ENCODE measurements at regions not wholly inside any gene's neighbourhood (a gene's known extent, or its start where the extent isn't known, plus 50 kb on each side); places are given as distances from the start of the nearest gene placed in this dataset.

GRCh38 chr14:58697930-58698642, 60.3 kb downstream of the DACT1 start:
- H3K4me3 ChIP-seq (ENCODE audit: low read length): no peak overlapping the region
- no peak for TF ChIP-seq ZNF274 (IDR thresholded peaks at IDR 0.05; ENCODE audit: low read depth, low read length)

DNA sequence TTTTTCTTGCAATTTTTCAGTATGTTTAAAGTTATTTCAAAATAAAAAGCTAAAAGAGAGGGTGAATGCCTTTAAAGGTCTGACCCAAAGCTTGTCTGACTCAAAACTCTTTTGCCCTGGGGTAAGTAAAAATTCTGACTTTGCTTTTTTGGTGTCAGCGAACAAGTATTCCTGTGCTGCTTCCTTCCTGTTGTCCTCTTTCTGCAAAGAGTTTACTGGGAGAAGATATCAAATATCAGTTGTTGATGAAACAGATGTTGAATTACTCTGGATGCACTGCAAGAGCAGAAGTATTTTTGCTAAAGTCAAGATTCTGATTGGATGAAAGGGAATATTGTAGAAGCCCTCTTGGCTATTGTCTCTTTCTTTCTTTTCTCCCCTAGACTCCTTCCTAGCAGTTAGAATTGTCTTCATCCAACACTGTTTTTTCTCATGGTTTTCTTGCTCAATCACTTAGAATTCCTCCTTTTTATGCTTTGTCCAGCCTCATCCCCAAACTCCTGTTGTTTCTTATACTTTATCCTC, 62.0 kb downstream of the DACT1 start:
- no peak for TF ChIP-seq ZNF274 (IDR thresholded peaks at IDR 0.05; ENCODE audit: low read depth, low read length)
- H3K4me3 ChIP-seq (ENCODE audit: low read length): no peak overlapping the region

- TF ChIP-seq ZNF274 (IDR thresholded peaks at IDR 0.05; ENCODE audit: low read depth, low read length): no peak
- no peak overlapping the region for H3K4me3 ChIP-seq (ENCODE audit: low read length)
Measured at GRCh38 chr14:58701156-58701555, 63.4 kb downstream of the DACT1 start.

DNA sequence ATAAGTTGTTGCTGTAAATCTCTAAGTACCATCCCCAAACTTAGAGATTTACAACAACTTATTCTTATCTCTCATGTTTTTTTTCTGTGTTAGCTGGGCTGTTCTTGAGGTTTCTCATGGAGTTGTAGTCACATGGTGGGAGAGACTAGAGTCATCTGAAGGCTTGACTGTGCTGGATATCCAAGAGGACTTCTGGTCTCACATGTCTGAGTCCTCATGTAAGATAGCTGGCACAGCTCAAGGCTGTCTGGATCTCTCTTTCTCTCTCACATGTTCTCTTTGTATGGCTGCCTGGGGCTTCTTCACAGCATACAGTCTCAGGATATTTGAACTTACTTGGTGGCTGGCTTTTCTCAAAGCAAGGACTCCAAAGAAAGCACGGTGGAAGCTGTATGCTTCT, 63.8 kb downstream of the DACT1 start:
- H3K4me3 ChIP-seq (ENCODE audit: low read length): no peak overlapping the region

DNA sequence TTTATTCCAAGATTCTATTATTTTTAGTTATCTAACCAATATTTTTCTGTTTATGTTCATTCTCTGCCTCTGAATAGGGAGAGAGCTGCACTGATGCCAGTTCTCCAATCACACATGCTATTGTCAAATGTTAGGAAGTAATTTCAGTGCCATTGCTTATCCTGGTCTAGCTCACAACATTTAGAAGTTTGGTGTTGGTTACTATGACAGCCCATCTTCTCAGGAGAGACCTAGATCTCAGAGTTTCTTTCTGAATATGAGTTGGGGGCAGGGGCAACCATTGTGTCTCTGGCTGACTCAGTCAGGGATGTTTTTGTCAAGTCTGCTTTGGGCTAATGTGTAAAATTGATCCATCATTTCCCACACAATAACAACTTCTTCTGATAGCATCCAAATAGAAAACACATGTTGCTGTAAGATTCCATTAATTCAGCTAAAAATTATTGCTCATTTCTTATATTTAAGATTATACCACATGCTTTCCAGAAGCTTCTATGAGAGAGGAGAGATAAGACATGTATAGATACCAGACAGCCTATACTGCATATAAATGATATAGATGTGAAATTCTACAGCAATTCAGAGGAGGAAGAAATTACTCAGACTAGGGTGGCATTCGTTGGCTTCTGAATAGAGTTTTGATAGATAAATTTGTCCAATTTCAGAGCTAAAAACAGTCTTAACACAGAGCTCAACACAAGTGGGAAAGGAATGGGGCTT, 64.8 kb downstream of the DACT1 start:
- no peak for TF ChIP-seq ZNF274 (IDR thresholded peaks at IDR 0.05; ENCODE audit: low read depth, low read length)
- no peak overlapping the region for H3K4me3 ChIP-seq (ENCODE audit: low read length)

More for the DNA sequence above, 63.8 kb downstream of the DACT1 start:
- TF ChIP-seq ZNF274 (IDR thresholded peaks at IDR 0.05; ENCODE audit: low read depth, low read length): no peak

GRCh38 chr14:58703161-58703506, 65.4 kb downstream of the DACT1 start:
- no peak for TF ChIP-seq ZNF274 (IDR thresholded peaks at IDR 0.05; ENCODE audit: low read depth, low read length)
- no peak overlapping the region for H3K4me3 ChIP-seq (ENCODE audit: low read length)

DNA sequence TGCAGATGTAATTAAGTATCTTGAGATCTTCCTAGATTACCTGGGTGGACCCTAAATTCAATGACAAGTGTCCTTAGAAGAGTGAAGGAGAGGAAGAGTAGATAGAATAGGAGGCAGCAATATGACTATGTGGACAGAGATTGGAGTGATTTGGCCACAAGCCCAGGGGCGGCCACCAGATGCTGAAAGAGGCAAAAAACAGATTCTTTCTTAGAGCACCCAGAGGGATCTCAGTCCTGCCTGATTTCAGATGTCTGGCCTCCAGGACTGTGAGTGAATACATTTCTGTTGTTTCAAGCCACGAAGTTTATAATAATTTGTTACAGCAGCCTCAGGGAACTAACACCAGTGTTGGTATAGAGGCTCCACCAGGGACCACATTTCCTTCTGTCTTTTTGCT, 67.3 kb downstream of the DACT1 start:
- H3K4me3 ChIP-seq (ENCODE audit: low read length): no peak overlapping the region
- no peak for TF ChIP-seq ZNF274 (IDR thresholded peaks at IDR 0.05; ENCODE audit: low read depth, low read length)

DNA sequence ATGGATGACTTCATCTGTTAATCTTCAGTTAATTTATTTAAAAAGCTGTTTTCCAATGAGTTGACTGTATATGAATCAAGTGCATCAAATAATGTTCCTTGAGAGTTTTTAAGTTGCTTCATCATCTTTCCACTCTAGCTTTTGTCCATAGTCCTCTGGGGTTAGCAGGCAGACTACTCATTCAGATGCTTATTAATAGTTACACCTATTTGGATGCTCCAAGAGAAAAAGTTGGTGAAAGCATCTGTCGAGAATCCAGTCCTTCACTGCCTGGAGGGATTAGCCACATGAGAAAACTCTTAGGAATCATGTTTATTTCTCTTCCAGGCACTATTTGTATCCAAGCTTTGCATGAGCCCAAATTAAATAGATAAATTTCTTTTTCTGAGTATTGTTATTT, 70.2 kb downstream of the DACT1 start:
- H3K4me3 ChIP-seq (ENCODE audit: low read length): no peak overlapping the region

DNA sequence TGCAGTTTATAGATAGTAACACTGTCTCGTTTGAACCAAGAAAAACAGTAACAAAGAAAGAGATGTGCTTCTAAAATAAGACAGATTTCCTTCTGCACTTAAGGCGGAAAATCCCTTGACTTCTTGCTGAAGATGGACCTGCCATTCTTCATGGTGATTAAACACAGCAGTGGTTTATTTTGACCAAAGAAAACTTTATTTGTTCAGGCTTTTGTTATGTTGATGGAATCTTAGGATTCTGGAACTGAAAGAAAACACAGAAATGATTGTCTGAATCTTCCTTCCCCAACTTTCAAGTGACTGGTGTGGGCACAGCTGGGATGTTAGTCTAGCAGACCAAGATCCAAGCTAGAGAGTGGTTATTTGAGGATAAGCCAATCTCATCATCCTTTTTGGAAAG, 72.2 kb downstream of the DACT1 start:
- H3K4me3 ChIP-seq (ENCODE audit: low read length): no peak overlapping the region
- TF ChIP-seq ZNF274 (IDR thresholded peaks at IDR 0.05; ENCODE audit: low read depth, low read length): no peak

More for the DNA sequence above, 70.2 kb downstream of the DACT1 start:
- TF ChIP-seq ZNF274 (IDR thresholded peaks at IDR 0.05; ENCODE audit: low read depth, low read length): no peak

GRCh38 chr14:58711382-58711781, 73.6 kb downstream of the DACT1 start:
- no peak overlapping the region for H3K4me3 ChIP-seq (ENCODE audit: low read length)
- TF ChIP-seq ZNF274 (IDR thresholded peaks at IDR 0.05; ENCODE audit: low read depth, low read length): no peak

GRCh38 chr14:58712357-58712756, 74.6 kb downstream of the DACT1 start:
- no peak for TF ChIP-seq ZNF274 (IDR thresholded peaks at IDR 0.05; ENCODE audit: low read depth, low read length)
- no peak overlapping the region for H3K4me3 ChIP-seq (ENCODE audit: low read length)

GRCh38 chr14:58713677-58714076, 75.9 kb downstream of the DACT1 start:
- no peak overlapping the region for H3K4me3 ChIP-seq (ENCODE audit: low read length)
- no peak for TF ChIP-seq ZNF274 (IDR thresholded peaks at IDR 0.05; ENCODE audit: low read depth, low read length)

DNA sequence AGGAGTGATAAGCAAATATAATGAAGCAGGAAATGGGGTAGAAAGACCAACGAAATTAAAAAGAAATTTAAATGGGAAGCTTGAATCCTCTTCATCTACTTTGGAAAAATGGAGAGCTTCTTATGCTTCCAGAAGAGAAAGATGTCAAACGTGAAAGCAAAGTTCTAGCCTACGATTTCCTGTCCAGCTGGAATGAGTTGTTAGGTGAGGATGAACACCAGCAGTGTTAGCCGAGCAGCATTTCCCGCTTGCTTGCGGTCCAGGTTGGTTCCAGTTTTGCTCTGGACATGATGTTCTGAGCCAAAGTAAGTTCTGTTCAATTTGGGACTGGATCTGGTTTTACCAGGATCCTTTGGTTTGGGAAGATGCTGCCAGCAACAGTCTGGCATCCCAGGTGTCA, 78.9 kb downstream of the DACT1 start:
- no peak overlapping the region for H3K4me3 ChIP-seq (ENCODE audit: low read length)
- TF ChIP-seq ZNF274 (IDR thresholded peaks at IDR 0.05; ENCODE audit: low read depth, low read length): no peak

- H3K4me3 ChIP-seq (ENCODE audit: low read length): no peak overlapping the region
- TF ChIP-seq ZNF274 (IDR thresholded peaks at IDR 0.05; ENCODE audit: low read depth, low read length): no peak
Measured at GRCh38 chr14:58717211-58717610, 79.4 kb downstream of the DACT1 start.

- no peak overlapping the region for H3K4me3 ChIP-seq (ENCODE audit: low read length)
- TF ChIP-seq ZNF274 (IDR thresholded peaks at IDR 0.05; ENCODE audit: low read depth, low read length): no peak
Measured at GRCh38 chr14:58717813-58718212, 80.1 kb downstream of the DACT1 start.
